H9 (cell line): ENCODE measurements at regions not wholly inside any gene's neighbourhood (a gene's known extent, or its start where the extent isn't known, plus 50 kb on each side); places are given as distances from the start of the nearest gene placed in this dataset.

Source experiments
- DNase-seq: peaks from one replicate; pipeline ENCODE4 v3.0.0-alpha.2; 2017
- H2AFZ ChIP-seq: one replicate; pipeline ENCODE4 v1.6.1; 2013; ENCODE audit warnings: mild to moderate bottlenecking, low read length, control low read depth, moderate library complexity
- H2AK5ac ChIP-seq: 2 replicates; pipeline ENCODE4 v1.6.1; 2013; ENCODE audit warnings: low read length, control low read depth, mixed read lengths; ENCODE audit not compliant: insufficient read length
- H2BK120ac ChIP-seq: one replicate; pipeline ENCODE4 v1.6.1; 2013; ENCODE audit warnings: low read depth, mild to moderate bottlenecking, low read length, control low read depth, inconsistent platforms; ENCODE audit not compliant: poor library complexity, severe bottlenecking
- H2BK12ac ChIP-seq: 2 replicates; pipeline ENCODE4 v1.6.1; 2013; ENCODE audit warnings: low read length, control low read depth, mixed read lengths, low read depth; ENCODE audit not compliant: insufficient read length
- H2BK15ac ChIP-seq: 2 replicates; pipeline ENCODE4 v1.6.1; 2013; ENCODE audit warnings: low read depth, low read length, control low read depth
- H2BK20ac ChIP-seq: one replicate; pipeline ENCODE4 v1.6.1; 2013; ENCODE audit warnings: low read depth, mild to moderate bottlenecking, low read length, control low read depth, inconsistent platforms; ENCODE audit not compliant: poor library complexity, severe bottlenecking
- H2BK5ac ChIP-seq: 2 replicates; pipeline ENCODE4 v1.6.1; 2013; ENCODE audit warnings: low read length, control low read depth, mixed read lengths; ENCODE audit not compliant: insufficient read length
- H3K14ac ChIP-seq: 2 replicates; pipeline ENCODE4 v1.6.1; 2013; ENCODE audit warnings: low read length, control low read depth; ENCODE audit not compliant: insufficient read depth
- H3K18ac ChIP-seq: 2 replicates; pipeline ENCODE4 v1.6.1; 2013; ENCODE audit warnings: low read depth, mild to moderate bottlenecking, mixed read lengths, low read length, control low read depth; ENCODE audit not compliant: insufficient read length
- H3K23ac ChIP-seq: 2 replicates; pipeline ENCODE4 v1.6.1; 2013; ENCODE audit warnings: low read length, control low read depth, mixed read lengths, low read depth; ENCODE audit not compliant: insufficient read length
- H3K23me2 ChIP-seq: 2 replicates; pipeline ENCODE4 v1.6.1; 2013; ENCODE audit warnings: low read depth, mild to moderate bottlenecking, mixed read lengths, low read length, control low read depth; ENCODE audit not compliant: insufficient read length, poor library complexity, severe bottlenecking
- H3K27ac ChIP-seq: 2 replicates; pipeline ENCODE4 v1.5.1; 2013; ENCODE audit warnings: low read length, control low read depth, mixed read lengths, low read depth; ENCODE audit not compliant: insufficient read length
- H3K27me3 ChIP-seq: 2 replicates; pipeline ENCODE4 v1.6.1; 2013; ENCODE audit warnings: low read length, control low read depth, inconsistent platforms; ENCODE audit not compliant: insufficient read depth
- H3K4ac ChIP-seq: 2 replicates; pipeline ENCODE4 v1.6.1; 2013; ENCODE audit warnings: low read depth, mild to moderate bottlenecking, control low read depth, inconsistent platforms, low read length, moderate library complexity
- H3K4me1 ChIP-seq: 2 replicates; pipeline ENCODE4 v1.6.1; 2013; ENCODE audit warnings: low read length, control low read depth, inconsistent platforms; ENCODE audit not compliant: insufficient read depth
- H3K4me2 ChIP-seq: 2 replicates; pipeline ENCODE4 v1.6.1; 2013; ENCODE audit warnings: low read length, control low read depth, mixed read lengths; ENCODE audit not compliant: insufficient read length, insufficient read depth
- H3K56ac ChIP-seq: 2 replicates; pipeline ENCODE4 v1.6.1; 2013; ENCODE audit warnings: low read depth, mild to moderate bottlenecking, mixed read lengths, low read length, control low read depth; ENCODE audit not compliant: insufficient read length
- H3K79me1 ChIP-seq: 2 replicates; pipeline ENCODE4 v1.6.1; 2013; ENCODE audit warnings: low read depth, mild to moderate bottlenecking, moderate library complexity, low read length, control low read depth, inconsistent platforms; ENCODE audit not compliant: insufficient read depth, poor library complexity, severe bottlenecking
- H3K79me2 ChIP-seq: 2 replicates; pipeline ENCODE4 v1.6.1; 2013; ENCODE audit warnings: low read length, control low read depth, inconsistent platforms; ENCODE audit not compliant: insufficient read depth
- H3K9ac ChIP-seq: 2 replicates; pipeline ENCODE4 v1.6.1; 2013; ENCODE audit warnings: low read length, control low read depth, mixed read lengths; ENCODE audit not compliant: insufficient read length; ENCODE audit errors: extremely low read depth
- H3K9me3 ChIP-seq: one replicate; pipeline ENCODE4 v1.6.1; 2013; ENCODE audit warnings: low read depth, low read length, inconsistent platforms; ENCODE audit not compliant: control insufficient read depth
- H3T11ph ChIP-seq: one replicate; pipeline ENCODE4 v1.6.1; 2013; ENCODE audit warnings: mild to moderate bottlenecking, low read length, control low read depth, inconsistent platforms
- H4K20me1 ChIP-seq: one replicate; pipeline ENCODE4 v1.6.1; 2013; ENCODE audit not compliant: control insufficient read depth, insufficient read length, insufficient read depth
- H4K5ac ChIP-seq: 2 replicates; pipeline ENCODE4 v1.6.1; 2013; ENCODE audit warnings: low read depth, mild to moderate bottlenecking, mixed read lengths, low read length, control low read depth; ENCODE audit not compliant: insufficient read length
- H4K8ac ChIP-seq: replicated peaks from 2 replicates; pipeline ENCODE4 v1.6.1; 2013; ENCODE audit warnings: low read length, control low read depth, mixed read lengths, low read depth; ENCODE audit not compliant: insufficient read length
- H4K91ac ChIP-seq: 2 replicates; pipeline ENCODE4 v1.6.1; 2013; ENCODE audit warnings: low read depth, mild to moderate bottlenecking, moderate library complexity, mixed read lengths, low read length, control low read depth; ENCODE audit not compliant: insufficient read length
- H3K27ac Mint-ChIP-seq, 3 experiments: 2 replicates in 2 of 3; 3 replicates in 1 of 3; pipeline ENCODE4 v1.8.0; 2020 to 2021; ENCODE audit warnings: mixed read lengths in 3 of 3, mild to moderate bottlenecking in 1 of 3, moderate library complexity in 1 of 3
- H3K27me3 Mint-ChIP-seq: 2 replicates; pipeline ENCODE4 v1.8.0; 2021; ENCODE audit warnings: low read depth, mild to moderate bottlenecking, moderate library complexity, mixed read lengths
- H3K36me3 Mint-ChIP-seq, 3 experiments: 2 replicates in 2 of 3; 3 replicates in 1 of 3; pipeline ENCODE4 v1.8.0; 2020 to 2021; ENCODE audit warnings: low read depth in 3 of 3, mixed read lengths in 3 of 3; ENCODE audit not compliant: insufficient read depth in 1 of 3
- H3K4me1 Mint-ChIP-seq, 2 experiments: 2 replicates each; pipeline ENCODE4 v1.8.0; 2020; ENCODE audit warnings: mixed read lengths in 2 of 2
- H3K4me3 Mint-ChIP-seq, 2 experiments: 2 replicates in 1 of 2; 3 replicates in 1 of 2; pipeline ENCODE4 v1.8.0; 2020 to 2021; ENCODE audit warnings: mild to moderate bottlenecking in 2 of 2, mixed read lengths in 2 of 2, moderate library complexity in 1 of 2
- H3K9me3 Mint-ChIP-seq, 2 experiments: 2 replicates in 1 of 2; 3 replicates in 1 of 2; pipeline ENCODE4 v1.8.0; 2020; ENCODE audit warnings: mild to moderate bottlenecking in 2 of 2, mixed read lengths in 2 of 2, moderate library complexity in 1 of 2
- WGBS: extraction: QIAGEN DNeasy Blood & Tissue Kit; methylation state at CpG from one replicate; pipeline ENCODE4 v1.1.7; 2013; ENCODE audit warnings: missing lambda C conversion rate, low lambda C conversion rate, mixed read lengths; ENCODE audit not compliant: insufficient read length; ENCODE audit errors: extremely low coverage; 5-methylcytosine and 5-hydroxymethylcytosine counted together
- TF ChIP-seq, protein P1 (sequence below): fragments of 200-600 bp; sonication (generic); conservative IDR thresholded peaks from 3 replicates; pipeline ENCODE4 v1.8.0; 2021; ENCODE audit warnings: antibody characterized with exemption, mild to moderate bottlenecking

DNA sequence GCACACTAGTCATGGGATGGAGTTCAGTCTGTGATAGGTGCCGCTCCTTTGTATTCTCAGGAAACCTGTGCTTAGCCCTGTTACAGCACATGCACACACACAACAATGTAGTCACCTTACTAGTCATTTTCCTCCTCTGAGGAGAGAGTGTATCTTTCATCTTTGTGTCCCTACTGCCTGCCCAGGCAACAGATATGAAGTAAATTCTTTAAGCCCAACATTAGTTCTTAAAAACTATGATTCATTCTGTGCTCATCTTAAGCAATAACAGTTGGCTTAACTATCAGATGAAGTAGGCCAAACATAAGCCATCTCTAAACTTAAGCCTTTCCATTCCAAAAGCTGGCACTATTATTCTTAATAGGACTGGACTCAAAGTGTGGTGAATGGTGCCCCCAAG is 186.5 kb downstream of the LNPK start:
- Histone ChIP-seq H3K4ac (no peak overlapping the region), H3K4me1 (no peaks in the 10 kb centered on the region), H3K27ac (no peak overlapping the region), H2BK5ac (no peak overlapping the region), H3K56ac (no peak overlapping the region), H4K5ac (no peak overlapping the region), H2BK15ac (no peak overlapping the region), H3K9me3 (peaks cover 9% of the 10 kb centered on the region), H3K27me3 (no peaks in the 10 kb centered on the region), H2BK120ac (no peak overlapping the region), H4K8ac (no peak overlapping the region), H3T11ph (no peak overlapping the region), H2BK20ac (no peak overlapping the region), H2AFZ (no peak overlapping the region), H4K20me1 (no peaks in the 10 kb centered on the region), H2BK12ac (no peak overlapping the region), H3K23me2 (no peaks in the 10 kb centered on the region), H3K79me1 (no peaks in the 10 kb centered on the region), H4K91ac (no peak overlapping the region), H3K9ac (no peak overlapping the region), H3K23ac (no peak overlapping the region), H3K79me2 (no peaks in the 10 kb centered on the region), H3K14ac (no peak overlapping the region), H2AK5ac (no peak overlapping the region), H3K18ac (no peak overlapping the region), H3K4me2 (no peak overlapping the region)
- Mint-ChIP-seq H3K4me1 (no peaks in the 10 kb centered on the region), H3K27ac (no peak overlapping the region), H3K36me3 (peaks cover 3 to 10% (median 5%) of the 10 kb centered on the region in 3 experiments; a peak in 6 of 7 replicates), H3K9me3 (peaks cover 10 to 21% of the 10 kb centered on the region in 2 experiments), H3K27me3 (no peaks in the 10 kb centered on the region; the same call in 1 of the 2 replicates), H3K4me3 (no peak overlapping the region)
- WGBS: no CpG with 5 or more reads among the region's 1 CpG
- TF ChIP-seq, protein P1, sequence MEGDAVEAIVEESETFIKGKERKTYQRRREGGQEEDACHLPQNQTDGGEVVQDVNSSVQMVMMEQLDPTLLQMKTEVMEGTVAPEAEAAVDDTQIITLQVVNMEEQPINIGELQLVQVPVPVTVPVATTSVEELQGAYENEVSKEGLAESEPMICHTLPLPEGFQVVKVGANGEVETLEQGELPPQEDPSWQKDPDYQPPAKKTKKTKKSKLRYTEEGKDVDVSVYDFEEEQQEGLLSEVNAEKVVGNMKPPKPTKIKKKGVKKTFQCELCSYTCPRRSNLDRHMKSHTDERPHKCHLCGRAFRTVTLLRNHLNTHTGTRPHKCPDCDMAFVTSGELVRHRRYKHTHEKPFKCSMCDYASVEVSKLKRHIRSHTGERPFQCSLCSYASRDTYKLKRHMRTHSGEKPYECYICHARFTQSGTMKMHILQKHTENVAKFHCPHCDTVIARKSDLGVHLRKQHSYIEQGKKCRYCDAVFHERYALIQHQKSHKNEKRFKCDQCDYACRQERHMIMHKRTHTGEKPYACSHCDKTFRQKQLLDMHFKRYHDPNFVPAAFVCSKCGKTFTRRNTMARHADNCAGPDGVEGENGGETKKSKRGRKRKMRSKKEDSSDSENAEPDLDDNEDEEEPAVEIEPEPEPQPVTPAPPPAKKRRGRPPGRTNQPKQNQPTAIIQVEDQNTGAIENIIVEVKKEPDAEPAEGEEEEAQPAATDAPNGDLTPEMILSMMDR: no peak
- no peak for DNase-seq
